ENCODE measurements at regions not wholly inside any gene's neighbourhood (a gene's known extent, or its start where the extent isn't known, plus 50 kb on each side); places are given as distances from the start of the nearest gene placed in this dataset.

GRCh38 chr13:97112446-97113152 lies 109.5 kb upstream of the MBNL2 start:
- DNase-seq (no peak), ATAC-seq (ENCODE audit: low read depth) (no peak)
- H4K20me1 ChIP-seq (ENCODE audit: control insufficient read depth, insufficient read depth, low read length, poor library complexity, severe bottlenecking): no peaks in the 10 kb centered on the region
- Mint-ChIP-seq H3K27ac (no peak overlapping the region), H3K4me1 (peaks cover 3% of the 10 kb centered on the region), H3K27me3 (peaks cover 23% of the 10 kb centered on the region), H3K9me3 (ENCODE audit: insufficient read depth) (no peaks in the 10 kb centered on the region), H3K4me3 (no peak overlapping the region)
- H3K4me2 ChIP-seq (replicated peaks; ENCODE audit: low read depth, low read length, poor library complexity, severe bottlenecking): no peak overlapping the region
- ChIA-PET POLR2A (interaction anchor here (1.0 kb wide), 1 partner anchor 247 kb away, joined by 3 read pairs; no protein-coding TSS in a partner anchor), CTCF (interaction anchor here (1.3 to 9.9 kb wide), 4 partner anchors 17 to 245 kb away, joined by 4 to 307 read pairs (median 74); no protein-coding TSS in a partner anchor)
- H3K79me2 ChIP-seq (ENCODE audit: control insufficient read depth, insufficient read depth, low read length): no peaks in the 10 kb centered on the region
- H3K9me3 ChIP-seq (ENCODE audit: control extremely low read depth in 1 of 3, control insufficient read depth in 2 of 3, insufficient read depth in 1 of 3, low read length in 2 of 3): no peaks in the 10 kb centered on the region
- WGBS (ENCODE audit: insufficient coverage): 96% methylated on average over 7 of the region's 12 CpGs
- H3K9ac ChIP-seq (ENCODE audit: low read length): no peak overlapping the region
- H3K27me3 ChIP-seq (replicated peaks in 1 of 4; ENCODE audit: control extremely low read depth in 1 of 4, control insufficient read depth in 3 of 4, insufficient read depth in 4 of 4, low read length in 3 of 4): peaks cover 0 to 10% (median 1%) of the 10 kb centered on the region in 4 experiments
- intact Hi-C loops (cut with micrococcal nuclease): loop anchor here (5.0 kb wide), 1 partner anchor 700 kb away; no protein-coding TSS in a partner anchor
- no peak for TF ChIP-seq EZH2 (IDR thresholded peaks at IDR 0.05; ENCODE audit: borderline replicate concordance, insufficient read depth, low read depth, low read length, poor library complexity, severe bottlenecking)
- TF ChIP-seq, protein P1, sequence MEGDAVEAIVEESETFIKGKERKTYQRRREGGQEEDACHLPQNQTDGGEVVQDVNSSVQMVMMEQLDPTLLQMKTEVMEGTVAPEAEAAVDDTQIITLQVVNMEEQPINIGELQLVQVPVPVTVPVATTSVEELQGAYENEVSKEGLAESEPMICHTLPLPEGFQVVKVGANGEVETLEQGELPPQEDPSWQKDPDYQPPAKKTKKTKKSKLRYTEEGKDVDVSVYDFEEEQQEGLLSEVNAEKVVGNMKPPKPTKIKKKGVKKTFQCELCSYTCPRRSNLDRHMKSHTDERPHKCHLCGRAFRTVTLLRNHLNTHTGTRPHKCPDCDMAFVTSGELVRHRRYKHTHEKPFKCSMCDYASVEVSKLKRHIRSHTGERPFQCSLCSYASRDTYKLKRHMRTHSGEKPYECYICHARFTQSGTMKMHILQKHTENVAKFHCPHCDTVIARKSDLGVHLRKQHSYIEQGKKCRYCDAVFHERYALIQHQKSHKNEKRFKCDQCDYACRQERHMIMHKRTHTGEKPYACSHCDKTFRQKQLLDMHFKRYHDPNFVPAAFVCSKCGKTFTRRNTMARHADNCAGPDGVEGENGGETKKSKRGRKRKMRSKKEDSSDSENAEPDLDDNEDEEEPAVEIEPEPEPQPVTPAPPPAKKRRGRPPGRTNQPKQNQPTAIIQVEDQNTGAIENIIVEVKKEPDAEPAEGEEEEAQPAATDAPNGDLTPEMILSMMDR (IDR thresholded peaks at IDR 0.05): no peak
- no peak overlapping the region for H2AFZ ChIP-seq (ENCODE audit: insufficient read depth, low read depth, low read length, poor library complexity, severe bottlenecking)
- H3K27ac ChIP-seq (ENCODE audit: low read length in 2 of 2): no peak overlapping the region
- H3K36me3 ChIP-seq (replicated peaks in 1 of 2; ENCODE audit: control extremely low read depth in 1 of 2, control insufficient read depth in 1 of 2, extremely low read depth in 1 of 2, insufficient read depth in 2 of 2, low read length in 1 of 2): no peaks in the 10 kb centered on the region
- H3K4me1 ChIP-seq (ENCODE audit: control insufficient read depth in 2 of 2, insufficient read depth in 2 of 2, low read length in 2 of 2): peaks cover 7 to 11% of the 10 kb centered on the region in 2 donors
- no peak overlapping the region for H3K4me3 ChIP-seq (ENCODE audit: control extremely low read depth in 1 of 5, extremely low read depth in 1 of 5, insufficient read depth in 1 of 5, low read depth in 2 of 5, low read length in 4 of 5)

All from B cell (primary cell).